ENCODE measurements at regions not wholly inside any gene's neighbourhood (a gene's known extent, or its start where the extent isn't known, plus 50 kb on each side); places are given as distances from the start of the nearest gene placed in this dataset.
A peak's percentile ranks its signal among the peaks of the same experiment; 100 is the strongest.
"Not testable (repeated sequence)": the region's sequence is repeated elsewhere in the genome, so short reads cannot be mapped to it uniquely, and the experiment has no call there.

GRCh38 chr7:29723127-29723526, 83.2 kb upstream of the WIPF3 start:
- H3K9me3 ChIP-seq; ATAC-seq; intact Hi-C loops (cut with DNase I); H3K4me1 ChIP-seq; H3K27me3 ChIP-seq; H3K36me3 ChIP-seq (replicated peaks in 1 of 2; ENCODE audit: insufficient read depth in 1 of 2, low read depth in 2 of 2); H3K4me3 ChIP-seq; H3K27ac ChIP-seq: not testable (repeated sequence)
- 35 to 43% methylated on average over 8 of the region's 8 CpGs for WGBS, 2 donors
- peak in 1 of 4 donors; percentile 21 for DNase-seq

- no peak for TF ChIP-seq POLR2A (IDR thresholded peaks at IDR 0.05)
- TF ChIP-seq CTCF (IDR thresholded peaks at IDR 0.05), result no peak
- Histone ChIP-seq H3K36me3 (replicated peaks in 1 of 2; ENCODE audit: insufficient read depth in 1 of 2, low read depth in 2 of 2) (no peaks in the 10 kb centered on the region), H3K27me3 (no peaks in the 10 kb centered on the region), H3K4me3 (no peak overlapping the region), H3K27ac (no peak overlapping the region), H3K9me3 (no peaks in the 10 kb centered on the region), H3K4me1 (no peaks in the 10 kb centered on the region)
- WGBS, 2 donors, result 69 to 76% methylated on average over 5 of the region's 5 CpGs
- no peak for DNase-seq
- intact Hi-C loops (cut with DNase I), result no loop called here
- ATAC-seq, result no peak
Observed at GRCh38 chr7:29723599-29723998, 82.7 kb upstream of the WIPF3 start.

- H3K4me3 ChIP-seq; intact Hi-C loops (cut with DNase I); ATAC-seq; H3K9me3 ChIP-seq; H3K27ac ChIP-seq; H3K27me3 ChIP-seq; H3K4me1 ChIP-seq; H3K36me3 ChIP-seq (replicated peaks in 1 of 2; ENCODE audit: insufficient read depth in 1 of 2, low read depth in 2 of 2); DNase-seq: not testable (repeated sequence)
- WGBS, 2 donors, result 78 to 91% methylated on average over 4 of the region's 4 CpGs
Observed at GRCh38 chr7:29729534-29730165, 76.7 kb upstream of the WIPF3 start.

GRCh38 chr7:29734246-29734731, 72.0 kb upstream of the WIPF3 start:
- intact Hi-C loops (cut with DNase I), result no loop called here
- H3K9me3 ChIP-seq, result no peaks in the 10 kb centered on the region
- H3K27me3 ChIP-seq, result no peaks in the 10 kb centered on the region
- no peaks in the 10 kb centered on the region for H3K4me1 ChIP-seq
- no peak overlapping the region for H3K4me3 ChIP-seq
- ATAC-seq, result no peak
- TF ChIP-seq CTCF (IDR thresholded peaks at IDR 0.05) (no peak), POLR2A (IDR thresholded peaks at IDR 0.05) (no peak)
- no peaks in the 10 kb centered on the region for H3K36me3 ChIP-seq (replicated peaks in 1 of 2; ENCODE audit: insufficient read depth in 1 of 2, low read depth in 2 of 2)
- WGBS, 2 donors, result 82 to 86% methylated on average over 3 of the region's 3 CpGs
- no peak overlapping the region for H3K27ac ChIP-seq
- DNase-seq, result no peak

GRCh38 chr7:29747645-29748245, 58.6 kb upstream of the WIPF3 start:
- not testable (repeated sequence) for H3K9me3 ChIP-seq; H3K4me1 ChIP-seq; H3K27ac ChIP-seq; DNase-seq; H3K36me3 ChIP-seq (replicated peaks in 1 of 2; ENCODE audit: insufficient read depth in 1 of 2, low read depth in 2 of 2); H3K27me3 ChIP-seq; ATAC-seq; H3K4me3 ChIP-seq
- 22% methylated on average over 5 of the region's 5 CpGs for WGBS, 2 donors
- intact Hi-C loops (cut with DNase I), result loop anchor here (5.0 kb wide), 1 partner anchor 175 kb away; no protein-coding TSS in a partner anchor

- ATAC-seq, result peak; percentile 85
- intact Hi-C loops (cut with DNase I), result loop anchor here (5.0 kb wide), 1 partner anchor 174 kb away; no protein-coding TSS in a partner anchor
Observed at GRCh38 chr7:29748286-29749099, 57.8 kb upstream of the WIPF3 start.

More at GRCh38 chr7:29748286-29749099, 57.8 kb upstream of the WIPF3 start:
- Histone ChIP-seq H3K36me3 (replicated peaks in 1 of 2; ENCODE audit: insufficient read depth in 1 of 2, low read depth in 2 of 2) (no peaks in the 10 kb centered on the region), H3K4me1 (no peaks in the 10 kb centered on the region), H3K4me3 (no peak overlapping the region), H3K27me3 (no peaks in the 10 kb centered on the region), H3K27ac (no peak overlapping the region), H3K9me3 (no peaks in the 10 kb centered on the region)
- no peak for TF ChIP-seq POLR2A (IDR thresholded peaks at IDR 0.05)
- peak in 6 of 7 experiments; percentile 49 to 65 (median 54) for TF ChIP-seq CTCF (IDR thresholded peaks at IDR 0.05)
- WGBS, 2 donors, result 13 to 21% methylated on average over 3 of the region's 3 CpGs
- DNase-seq, result peak in 3 of 4 donors; percentile 13 to 38 (median 20)
